Mammary epithelial cell (primary cell): ENCODE measurements at regions not wholly inside any gene's neighbourhood (a gene's known extent, or its start where the extent isn't known, plus 50 kb on each side); places are given as distances from the start of the nearest gene placed in this dataset.

Experiments used
- CTCF ChIP-seq, 2 donors: IDR thresholded peaks in 1 of 2; conservative IDR thresholded peaks in 1 of 2; 2 replicates each; pipeline ENCODE4 v1.5.1; 2011 to 2012; ENCODE audit warnings: inconsistent platforms in 2 of 2, low read length in 2 of 2, mild to moderate bottlenecking in 2 of 2, control low read depth in 1 of 2, low read depth in 1 of 2; ENCODE audit not compliant: insufficient read depth in 1 of 2; ENCODE audit errors: extremely low read depth in 1 of 2
- EZH2 ChIP-seq: IDR thresholded peaks from 2 replicates; pipeline ENCODE4 v1.6.1; 2012; ENCODE audit warnings: low read length, inconsistent platforms, borderline replicate concordance

DNA sequence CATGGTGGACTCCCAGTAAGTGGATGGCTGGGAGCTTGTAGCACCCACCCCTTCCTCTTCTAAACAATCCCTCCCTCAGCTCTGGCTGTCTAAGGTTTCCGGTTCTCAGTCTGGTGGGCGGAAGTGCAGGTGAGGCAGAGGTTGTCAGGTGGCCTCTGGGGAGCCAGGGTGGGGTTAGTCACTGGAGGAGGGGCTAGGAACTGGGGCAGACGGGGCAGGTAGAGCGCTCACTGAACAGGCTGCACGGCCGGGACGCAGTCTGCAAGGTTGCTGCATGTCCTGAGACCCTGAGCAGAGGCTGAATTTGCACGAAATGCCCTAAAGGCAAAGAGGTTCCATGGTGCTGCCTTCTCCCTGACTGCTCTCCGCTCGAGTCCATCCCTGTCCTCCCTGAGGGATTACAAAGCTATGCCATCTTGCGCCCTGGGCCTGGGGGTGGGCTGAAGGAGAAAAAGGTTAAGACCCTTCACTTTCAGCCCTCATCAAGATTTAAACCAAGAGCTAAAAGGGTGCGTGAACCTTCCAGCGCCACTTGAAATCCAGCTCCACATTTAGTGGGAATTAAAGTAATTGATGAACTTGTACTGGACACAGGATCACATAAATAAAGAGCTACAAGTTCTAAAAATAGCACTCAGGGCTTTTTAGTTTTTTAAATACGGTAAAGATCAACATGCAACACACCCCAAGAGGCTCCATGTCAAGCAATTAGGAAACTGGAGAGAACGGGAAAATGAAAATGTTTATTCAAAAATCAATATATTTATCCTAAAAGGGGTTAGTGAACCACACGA is 62.3 kb upstream of the CTBP2 start:
- no peak for TF ChIP-seq CTCF (conservative IDR thresholded peaks at IDR 0.05 in 1 of 2, IDR thresholded peaks at IDR 0.05 in 1 of 2; ENCODE audit: extremely low read depth in 1 of 2, insufficient read depth in 1 of 2, low read depth in 1 of 2, low read length in 2 of 2)
- TF ChIP-seq EZH2 = no peak
